ENCODE measurements at regions not wholly inside any gene's neighbourhood (a gene's known extent, or its start where the extent isn't known, plus 50 kb on each side); places are given as distances from the start of the nearest gene placed in this dataset.
A peak's percentile ranks its signal among the peaks of the same experiment; 100 is the strongest.

DNA sequence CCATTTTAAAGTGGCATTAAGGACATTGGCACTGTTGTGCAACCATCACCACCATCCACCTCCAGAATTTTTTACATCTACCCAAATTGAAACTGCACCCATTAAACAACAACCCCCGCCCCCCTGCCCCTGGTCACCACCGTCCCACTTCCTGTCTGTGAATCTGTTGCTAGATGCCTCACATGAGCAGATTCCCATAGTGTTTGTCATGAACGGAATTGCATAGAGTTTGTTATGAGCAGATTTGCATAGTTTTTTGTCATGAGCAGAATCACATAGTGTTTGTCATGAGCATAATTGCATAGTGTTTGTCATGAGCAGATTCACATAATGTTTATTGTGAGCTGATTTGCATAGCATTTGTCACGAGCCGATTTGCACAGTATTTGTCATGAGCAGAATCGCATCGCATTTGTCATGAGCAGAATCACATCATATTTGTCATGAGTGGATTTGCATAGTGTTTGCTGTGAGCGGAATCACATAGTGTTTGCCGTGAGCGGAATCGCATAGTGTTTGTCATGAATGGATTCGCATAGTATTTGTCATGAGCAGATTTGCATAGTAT lies 54.0 kb upstream of the GTF3A start:
- no peak for DNase-seq

DNA sequence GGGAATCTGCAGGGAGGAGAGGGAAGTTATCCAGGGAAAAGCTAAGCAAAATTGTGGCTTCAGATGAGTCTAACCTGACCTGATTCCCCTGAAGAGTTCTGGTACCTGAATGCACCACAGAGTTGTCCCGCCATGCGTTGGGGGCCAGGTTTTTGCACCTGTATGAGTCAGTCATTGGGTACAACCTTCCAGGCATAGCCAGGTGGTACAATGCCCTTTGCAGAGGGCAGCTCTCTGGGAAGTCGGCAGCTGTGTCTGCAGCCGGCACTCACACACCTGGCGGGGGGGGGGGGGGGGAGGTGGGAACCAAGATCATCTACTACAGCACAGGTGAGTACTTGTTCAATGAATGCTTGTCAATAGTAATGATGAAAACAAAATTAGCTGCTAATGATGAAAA lies 52.5 kb upstream of the GTF3A start:
- DNase-seq = no peak

DNA sequence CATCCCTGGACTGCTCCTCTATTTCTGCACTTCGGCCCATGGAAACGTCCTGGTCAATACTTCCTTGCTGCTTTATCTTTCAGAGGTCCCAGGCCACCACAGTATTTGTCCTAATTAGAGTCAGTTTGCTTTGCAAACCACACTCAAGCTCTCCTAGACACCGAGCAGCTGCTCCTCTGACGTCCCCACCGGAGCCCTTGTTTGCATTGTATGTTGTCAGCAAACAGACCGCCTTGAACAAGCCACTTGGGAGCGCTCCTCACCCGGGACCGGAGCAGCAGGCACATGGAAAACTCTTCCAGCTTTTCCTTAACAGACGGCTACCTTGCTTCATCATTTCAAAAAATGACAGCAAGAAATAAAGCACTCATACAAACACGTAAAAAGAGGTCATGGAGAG lies 51.5 kb upstream of the GTF3A start:
- peak; percentile 15 for DNase-seq

DNA sequence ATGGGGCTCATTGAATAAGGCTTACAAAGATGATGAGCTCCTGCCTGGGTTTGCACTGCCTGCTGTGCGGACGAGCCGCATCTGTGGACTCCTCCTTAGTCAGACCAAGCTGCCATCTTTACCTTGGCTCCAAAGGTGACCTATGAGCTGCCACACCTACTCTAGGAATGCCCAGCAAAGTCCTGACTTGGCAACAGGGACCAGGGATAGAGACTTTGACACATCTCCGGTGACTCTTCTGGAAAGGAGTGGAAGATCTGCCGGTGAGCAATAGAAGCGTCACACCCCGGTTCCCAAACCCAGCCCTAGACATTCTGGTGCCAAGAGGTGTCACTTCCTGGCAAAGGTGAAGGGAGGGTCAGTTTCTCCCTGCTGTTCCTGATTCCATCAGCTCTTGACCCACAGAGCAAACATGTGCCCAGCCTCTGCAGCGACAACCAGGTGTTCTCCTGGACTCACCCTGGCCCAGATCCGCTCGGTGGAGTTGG lies 50.2 kb upstream of the GTF3A start:
- no peak for DNase-seq

Data from NCI-H2171 (cell line).